ENCODE measurements at regions not wholly inside any gene's neighbourhood (a gene's known extent, or its start where the extent isn't known, plus 50 kb on each side); places are given as distances from the start of the nearest gene placed in this dataset.

- Histone ChIP-seq H3K9me3 (ENCODE audit: control insufficient read depth in 1 of 2, low read length in 2 of 2) (no peaks in the 10 kb centered on the region), H3K27ac (ENCODE audit: low read length) (no peak overlapping the region), H3K27me3 (ENCODE audit: low read depth, low read length) (no peaks in the 10 kb centered on the region), H3K4me3 (ENCODE audit: low read depth in 1 of 2, low read length in 2 of 2) (no peak overlapping the region), H3K36me3 (ENCODE audit: control insufficient read depth in 1 of 2, insufficient read depth in 2 of 2, low read length in 2 of 2) (no peaks in the 10 kb centered on the region), H3K4me1 (ENCODE audit: control insufficient read depth in 1 of 2, insufficient read depth in 2 of 2, low read length in 2 of 2) (no peaks in the 10 kb centered on the region)
Observed at GRCh38 chr22:49209452-49210195, 618.0 kb downstream of the BRD1 start.

GRCh38 chr22:49208768-49209252 is 618.9 kb downstream of the BRD1 start:
- H3K4me3 ChIP-seq (ENCODE audit: low read depth in 1 of 2, low read length in 2 of 2) = no peak overlapping the region
- H3K4me1 ChIP-seq (ENCODE audit: control insufficient read depth in 1 of 2, insufficient read depth in 2 of 2, low read length in 2 of 2) = no peaks in the 10 kb centered on the region
- no peaks in the 10 kb centered on the region for H3K27me3 ChIP-seq (ENCODE audit: low read depth, low read length)
- no peaks in the 10 kb centered on the region for H3K36me3 ChIP-seq (ENCODE audit: control insufficient read depth in 1 of 2, insufficient read depth in 2 of 2, low read length in 2 of 2)
- no peak overlapping the region for H3K27ac ChIP-seq (ENCODE audit: low read length)
- no peaks in the 10 kb centered on the region for H3K9me3 ChIP-seq (ENCODE audit: control insufficient read depth in 1 of 2, low read length in 2 of 2)

DNA sequence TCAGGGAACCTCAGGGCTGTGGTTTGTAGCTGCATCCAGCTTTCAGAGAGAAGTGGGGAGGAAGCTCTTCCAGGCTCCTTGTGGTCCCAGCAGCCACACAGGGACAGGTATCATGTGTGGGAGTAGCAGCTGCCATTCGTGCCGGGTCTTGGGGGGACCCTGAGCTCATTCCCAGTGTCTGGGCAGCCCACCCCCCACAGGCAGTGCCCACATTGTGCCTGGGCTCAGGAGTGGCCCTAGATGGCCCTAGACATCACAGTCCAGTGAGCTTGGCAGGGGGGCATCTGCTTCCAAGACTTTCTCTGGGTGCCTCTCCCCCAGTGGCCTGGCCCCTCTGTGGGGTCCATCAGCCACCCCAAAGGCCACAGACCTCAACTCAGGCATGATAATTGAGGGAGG is 619.7 kb downstream of the BRD1 start:
- Histone ChIP-seq H3K36me3 (ENCODE audit: control insufficient read depth in 1 of 2, insufficient read depth in 2 of 2, low read length in 2 of 2) (no peaks in the 10 kb centered on the region), H3K4me3 (ENCODE audit: low read depth in 1 of 2, low read length in 2 of 2) (no peak overlapping the region), H3K27ac (ENCODE audit: low read length) (no peak overlapping the region), H3K4me1 (ENCODE audit: control insufficient read depth in 1 of 2, insufficient read depth in 2 of 2, low read length in 2 of 2) (no peaks in the 10 kb centered on the region), H3K9me3 (ENCODE audit: control insufficient read depth in 1 of 2, low read length in 2 of 2) (no peaks in the 10 kb centered on the region), H3K27me3 (ENCODE audit: low read depth, low read length) (no peaks in the 10 kb centered on the region)

DNA sequence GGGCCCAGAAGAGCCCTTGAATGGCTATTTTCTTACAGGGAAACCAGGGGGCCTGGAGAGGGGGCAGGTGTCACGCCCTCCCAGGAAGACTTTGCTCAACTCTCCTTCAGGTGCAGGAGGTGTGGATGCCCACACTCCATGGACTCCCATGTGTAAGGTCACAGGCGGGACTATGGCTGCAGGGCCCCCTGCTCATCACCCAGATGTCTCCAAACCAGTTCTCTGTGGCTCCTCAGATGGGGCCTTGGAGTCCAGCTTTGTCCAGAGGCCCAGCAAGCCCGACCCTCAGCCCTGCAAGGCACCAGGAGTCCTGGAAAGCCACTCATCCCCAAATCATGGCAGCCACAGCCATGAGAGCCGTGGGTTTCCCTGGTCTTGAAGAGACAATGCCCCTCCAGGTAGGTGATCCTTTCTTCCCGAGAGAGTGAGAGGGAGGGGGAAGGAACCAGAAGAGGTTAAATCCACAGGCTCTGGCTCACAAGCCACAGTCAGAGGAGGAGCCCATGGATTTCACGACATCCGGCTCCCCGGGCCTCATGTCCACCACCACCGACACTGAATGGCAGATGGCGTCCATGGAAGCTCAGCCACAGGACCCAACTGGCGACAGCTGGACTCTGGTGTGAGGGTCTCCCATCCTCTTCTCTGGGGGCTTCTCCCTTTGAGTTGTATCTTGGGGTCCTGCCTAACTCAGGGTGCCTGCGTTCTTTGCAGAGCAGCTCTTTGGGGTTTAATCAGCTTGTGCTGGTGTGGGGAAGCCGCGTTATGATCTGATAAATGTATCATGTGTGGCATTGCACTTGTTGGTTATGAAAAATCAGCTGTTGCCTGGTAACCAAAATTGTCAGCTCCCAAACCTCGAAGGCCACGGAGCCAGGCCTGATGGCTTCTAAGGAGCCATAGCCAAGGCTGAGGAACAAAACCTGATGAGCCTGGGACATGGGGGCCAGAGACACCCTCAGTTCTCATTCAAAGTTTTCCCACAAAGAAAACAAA is 620.4 kb downstream of the BRD1 start:
- no peak overlapping the region for H3K27ac ChIP-seq (ENCODE audit: low read length)
- no peaks in the 10 kb centered on the region for H3K36me3 ChIP-seq (ENCODE audit: control insufficient read depth in 1 of 2, insufficient read depth in 2 of 2, low read length in 2 of 2)
- H3K4me3 ChIP-seq (ENCODE audit: low read depth in 1 of 2, low read length in 2 of 2) = no peak overlapping the region
- H3K4me1 ChIP-seq (ENCODE audit: control insufficient read depth in 1 of 2, insufficient read depth in 2 of 2, low read length in 2 of 2) = no peaks in the 10 kb centered on the region
- no peaks in the 10 kb centered on the region for H3K27me3 ChIP-seq (ENCODE audit: low read depth, low read length)
- no peaks in the 10 kb centered on the region for H3K9me3 ChIP-seq (ENCODE audit: control insufficient read depth in 1 of 2, low read length in 2 of 2)

DNA sequence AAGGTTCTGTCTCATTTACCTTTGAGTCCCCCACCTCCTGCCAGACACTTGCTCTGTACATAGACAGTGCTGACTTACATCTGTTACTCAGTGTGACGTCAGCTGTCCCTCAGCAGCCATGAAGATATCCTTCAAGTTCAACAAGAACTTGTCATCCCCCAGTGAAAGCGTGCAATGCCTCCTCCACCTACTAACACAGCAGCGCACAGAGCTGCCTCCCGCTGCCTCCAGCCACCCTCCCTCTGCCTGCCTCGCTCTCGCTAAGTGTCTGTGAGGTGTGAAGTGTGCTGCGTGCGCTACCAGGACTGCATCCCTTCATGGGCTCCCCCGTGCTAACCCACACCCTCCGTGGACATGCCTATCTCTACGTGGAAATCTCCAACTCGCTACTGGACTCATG is 621.4 kb downstream of the BRD1 start:
- Histone ChIP-seq H3K36me3 (ENCODE audit: control insufficient read depth in 1 of 2, insufficient read depth in 2 of 2, low read length in 2 of 2) (no peaks in the 10 kb centered on the region), H3K9me3 (ENCODE audit: control insufficient read depth in 1 of 2, low read length in 2 of 2) (no peaks in the 10 kb centered on the region), H3K27ac (ENCODE audit: low read length) (no peak overlapping the region), H3K4me1 (ENCODE audit: control insufficient read depth in 1 of 2, insufficient read depth in 2 of 2, low read length in 2 of 2) (no peaks in the 10 kb centered on the region), H3K27me3 (ENCODE audit: low read depth, low read length) (no peaks in the 10 kb centered on the region), H3K4me3 (ENCODE audit: low read depth in 1 of 2, low read length in 2 of 2) (no peak overlapping the region)

DNA sequence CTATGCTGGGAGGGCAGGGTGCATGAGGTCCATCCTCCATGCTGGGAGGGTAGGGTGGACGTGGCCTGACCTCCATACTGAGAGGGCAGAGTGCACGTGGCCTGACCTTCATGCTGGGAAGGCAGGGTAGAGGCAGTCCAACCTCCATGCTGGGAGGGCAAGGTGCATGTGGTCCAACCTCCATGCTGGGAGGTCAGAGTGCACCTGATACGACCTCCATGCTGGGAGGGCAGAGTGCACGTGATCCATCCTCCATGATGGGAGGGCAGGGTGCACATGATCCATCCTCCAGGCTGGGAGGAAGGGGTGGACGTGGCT is 622.2 kb downstream of the BRD1 start:
- Histone ChIP-seq H3K27ac (ENCODE audit: low read length) (no peak overlapping the region), H3K27me3 (ENCODE audit: low read depth, low read length) (no peaks in the 10 kb centered on the region), H3K9me3 (ENCODE audit: control insufficient read depth in 1 of 2, low read length in 2 of 2) (no peaks in the 10 kb centered on the region), H3K4me3 (ENCODE audit: low read depth in 1 of 2, low read length in 2 of 2) (no peak overlapping the region), H3K4me1 (ENCODE audit: control insufficient read depth in 1 of 2, insufficient read depth in 2 of 2, low read length in 2 of 2) (no peaks in the 10 kb centered on the region), H3K36me3 (ENCODE audit: control insufficient read depth in 1 of 2, insufficient read depth in 2 of 2, low read length in 2 of 2) (no peaks in the 10 kb centered on the region)

GRCh38 chr22:49204599-49205482 is 622.8 kb downstream of the BRD1 start:
- Histone ChIP-seq H3K4me1 (ENCODE audit: control insufficient read depth in 1 of 2, insufficient read depth in 2 of 2, low read length in 2 of 2) (no peaks in the 10 kb centered on the region), H3K9me3 (ENCODE audit: control insufficient read depth in 1 of 2, low read length in 2 of 2) (no peaks in the 10 kb centered on the region), H3K27ac (ENCODE audit: low read length) (no peak overlapping the region), H3K4me3 (ENCODE audit: low read depth in 1 of 2, low read length in 2 of 2) (no peak overlapping the region), H3K36me3 (ENCODE audit: control insufficient read depth in 1 of 2, insufficient read depth in 2 of 2, low read length in 2 of 2) (no peaks in the 10 kb centered on the region), H3K27me3 (ENCODE audit: low read depth, low read length) (no peaks in the 10 kb centered on the region)

DNA sequence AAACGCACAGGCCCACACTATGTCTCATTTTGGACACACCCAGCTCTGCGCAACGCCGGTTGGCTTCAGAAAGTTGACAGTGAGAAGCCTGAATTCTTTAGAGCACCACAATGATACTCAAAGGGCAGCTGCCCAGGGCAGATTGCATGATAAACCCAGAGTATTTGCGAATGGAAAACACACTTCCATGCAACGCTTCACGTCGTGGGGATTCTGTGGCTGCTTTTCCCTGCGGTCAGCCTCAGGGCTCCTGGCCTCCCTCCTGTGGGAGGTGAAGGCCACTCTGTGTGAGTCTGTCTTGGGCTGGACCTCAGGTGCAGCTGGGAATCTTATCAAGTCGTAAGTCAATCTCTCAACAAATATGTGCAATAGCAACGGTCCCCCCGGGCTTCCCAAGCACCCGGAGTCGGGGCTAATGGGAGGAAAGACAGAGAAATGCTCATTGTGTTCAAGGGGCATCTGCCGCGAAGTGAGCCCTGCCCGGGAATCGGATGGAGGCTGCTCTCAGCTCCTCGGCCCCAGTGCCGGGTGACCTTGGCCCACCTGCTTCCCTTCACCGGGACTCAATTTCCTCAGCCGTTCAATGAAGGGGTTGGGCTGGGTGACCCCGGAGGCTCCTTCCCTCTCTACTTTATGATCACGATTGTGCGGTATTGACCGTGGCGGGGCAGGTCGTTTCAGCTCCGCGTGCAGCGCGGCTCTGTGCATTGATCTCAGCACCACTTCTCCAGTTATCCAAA is 623.6 kb downstream of the BRD1 start:
- H3K27ac ChIP-seq (ENCODE audit: low read length) = no peak overlapping the region
- no peaks in the 10 kb centered on the region for H3K36me3 ChIP-seq (ENCODE audit: control insufficient read depth in 1 of 2, insufficient read depth in 2 of 2, low read length in 2 of 2)
- no peaks in the 10 kb centered on the region for H3K27me3 ChIP-seq (ENCODE audit: low read depth, low read length)
- no peaks in the 10 kb centered on the region for H3K9me3 ChIP-seq (ENCODE audit: control insufficient read depth in 1 of 2, low read length in 2 of 2)
- no peak overlapping the region for H3K4me3 ChIP-seq (ENCODE audit: low read depth in 1 of 2, low read length in 2 of 2)
- H3K4me1 ChIP-seq (ENCODE audit: control insufficient read depth in 1 of 2, insufficient read depth in 2 of 2, low read length in 2 of 2) = no peaks in the 10 kb centered on the region

GRCh38 chr22:49203091-49203858 is 624.4 kb downstream of the BRD1 start:
- Histone ChIP-seq H3K27ac (ENCODE audit: low read length) (no peak overlapping the region), H3K9me3 (ENCODE audit: control insufficient read depth in 1 of 2, low read length in 2 of 2) (no peaks in the 10 kb centered on the region), H3K27me3 (ENCODE audit: low read depth, low read length) (no peaks in the 10 kb centered on the region), H3K4me1 (ENCODE audit: control insufficient read depth in 1 of 2, insufficient read depth in 2 of 2, low read length in 2 of 2) (peaks cover 0 to under 1% of the 10 kb centered on the region in 2 donors), H3K4me3 (ENCODE audit: low read depth in 1 of 2, low read length in 2 of 2) (no peak overlapping the region), H3K36me3 (ENCODE audit: control insufficient read depth in 1 of 2, insufficient read depth in 2 of 2, low read length in 2 of 2) (no peaks in the 10 kb centered on the region)

- H3K27ac ChIP-seq (ENCODE audit: low read length) = no peak overlapping the region
- no peaks in the 10 kb centered on the region for H3K27me3 ChIP-seq (ENCODE audit: low read depth, low read length)
- H3K4me1 ChIP-seq (ENCODE audit: control insufficient read depth in 1 of 2, insufficient read depth in 2 of 2, low read length in 2 of 2) = peaks cover 0 to 7% of the 10 kb centered on the region in 2 donors
- H3K9me3 ChIP-seq (ENCODE audit: control insufficient read depth in 1 of 2, low read length in 2 of 2) = no peaks in the 10 kb centered on the region
- H3K36me3 ChIP-seq (ENCODE audit: control insufficient read depth in 1 of 2, insufficient read depth in 2 of 2, low read length in 2 of 2) = no peaks in the 10 kb centered on the region
- no peak overlapping the region for H3K4me3 ChIP-seq (ENCODE audit: low read depth in 1 of 2, low read length in 2 of 2)
Observed at GRCh38 chr22:49202226-49202625, 625.4 kb downstream of the BRD1 start.

All from muscle layer of duodenum (tissue), 2 donors.